H1 (cell line): ENCODE measurements at regions not wholly inside any gene's neighbourhood (a gene's known extent, or its start where the extent isn't known, plus 50 kb on each side); places are given as distances from the start of the nearest gene placed in this dataset.

Experiments
- CTCF ChIA-PET: fragments of 300-600 bp; sonication (Branson Sonifier 250); formaldehyde crosslinking; loops from one replicate; lab custom pipeline; 2021; ENCODE audit not compliant: partially characterized antibody; lab: Charles Lee
- POLR2A ChIA-PET: fragments of 300-600 bp; sonication (Branson Sonifier 250); formaldehyde crosslinking; loops from one replicate; lab custom pipeline; 2021; ENCODE audit warnings: inconsistent platforms; ENCODE audit not compliant: partially characterized antibody; lab: Charles Lee
- DNase-seq, 2 experiments: peaks; one replicate each; pipeline versions ENCODE4 v3.0.0 to v3.0.0-alpha.2; 2010 to 2022; ENCODE audit warnings: low spot score in 2 of 2, low read depth in 1 of 2, mixed read lengths in 1 of 2
- FAIRE-seq: peaks from 2 replicates; lab custom pipeline; 2011; peaks lifted over from hg19 to GRCh38; lab: Jason Lieb, UNC
- H2AFZ ChIP-seq: 2 replicates; pipeline ENCODE4 v1.8.1; 2012; ENCODE audit warnings: low read length, inconsistent platforms
- H2AK5ac ChIP-seq: 2 replicates; pipeline ENCODE4 v1.6.1; 2013; ENCODE audit warnings: low read depth, low read length
- H2BK120ac ChIP-seq: replicated peaks from 2 replicates; pipeline ENCODE3; 2013; ENCODE audit warnings: low read depth, low read length, inconsistent platforms
- H2BK12ac ChIP-seq: 2 replicates; pipeline ENCODE4 v1.6.1; 2013; ENCODE audit warnings: low read depth, low read length
- H2BK15ac ChIP-seq: 2 replicates; pipeline ENCODE4 v1.6.1; 2013; ENCODE audit warnings: low read length
- H2BK20ac ChIP-seq: 2 replicates; pipeline ENCODE4 v1.6.1; 2013; ENCODE audit warnings: low read length
- H2BK5ac ChIP-seq: 2 replicates; pipeline ENCODE4 v1.6.1; 2013; ENCODE audit warnings: low read depth, low read length
- H3K14ac ChIP-seq: 2 replicates; pipeline ENCODE4 v1.6.1; 2013; ENCODE audit warnings: inconsistent platforms; ENCODE audit not compliant: insufficient read length
- H3K18ac ChIP-seq: 2 replicates; pipeline ENCODE4 v1.6.1; 2013; ENCODE audit warnings: low read length; ENCODE audit errors: extremely low read depth
- H3K23ac ChIP-seq: 2 replicates; pipeline ENCODE4 v1.6.1; 2013; ENCODE audit warnings: inconsistent platforms; ENCODE audit not compliant: insufficient read length
- H3K23me2 ChIP-seq: 2 replicates; pipeline ENCODE4 v1.6.1; 2013; ENCODE audit warnings: low read depth, low read length
- H3K27ac ChIP-seq: 2 replicates; pipeline ENCODE4 v1.6.1; 2011; ENCODE audit warnings: low read depth, low read length, inconsistent platforms
- H3K27me3 ChIP-seq, 4 experiments: replicated peaks in 1 of 4; 1 replicate in 1 of 4; 2 replicates in 3 of 4; pipeline versions ENCODE4 v1.6.1 to v1.8.1; 2011 to 2013; ENCODE audit warnings: low read length in 3 of 4, mild to moderate bottlenecking in 3 of 4, inconsistent platforms in 2 of 4, mixed read lengths in 2 of 4, moderate library complexity in 1 of 4; ENCODE audit not compliant: control insufficient read depth in 3 of 4, insufficient read depth in 3 of 4; ENCODE audit errors: extremely low read depth in 1 of 4
- H3K36me3 ChIP-seq, 4 experiments: 2 replicates each; pipeline versions ENCODE4 v1.6.1 to v1.8.1; 2011 to 2013; ENCODE audit warnings: mild to moderate bottlenecking in 4 of 4, low read length in 3 of 4, moderate library complexity in 2 of 4, control low read depth in 1 of 4, inconsistent platforms in 1 of 4; ENCODE audit not compliant: insufficient read depth in 4 of 4, control insufficient read depth in 2 of 4
- H3K4ac ChIP-seq: replicated peaks from 2 replicates; pipeline ENCODE3; 2013; ENCODE audit warnings: low read length, low read depth, mixed read lengths, inconsistent platforms; ENCODE audit not compliant: insufficient read length
- H3K4me1 ChIP-seq, 4 experiments: replicated peaks in 1 of 4; 1 replicate in 1 of 4; 2 replicates in 3 of 4; pipeline versions ENCODE4 v1.6.1 to v1.8.1; 2011 to 2013; ENCODE audit warnings: low read length in 3 of 4, inconsistent platforms in 2 of 4, mixed read lengths in 1 of 4; ENCODE audit not compliant: insufficient read depth in 4 of 4, control insufficient read depth in 3 of 4
- H3K4me2 ChIP-seq, 2 experiments: 2 replicates each; pipeline versions ENCODE4 v1.6.1 to v1.8.1; 2011 to 2013; ENCODE audit warnings: low read depth in 2 of 2, low read length in 2 of 2, control low read depth in 1 of 2, inconsistent platforms in 1 of 2, mild to moderate bottlenecking in 1 of 2; ENCODE audit not compliant: insufficient read depth in 1 of 2
- H3K4me3 ChIP-seq, 4 experiments: fragments of 200-600, 300-600 bp in 1 of 4; sonication (generic), shearing (Covaris generic), sonication (Bioruptor Twin) in 1 of 4; 2 replicates each; pipeline versions ENCODE4 v1.5.1 to v1.8.1; 2011 to 2016; ENCODE audit warnings: low read length in 4 of 4, low read depth in 3 of 4, control low read depth in 2 of 4, inconsistent platforms in 2 of 4, mild to moderate bottlenecking in 2 of 4, mixed read lengths in 1 of 4, moderate library complexity in 1 of 4; ENCODE audit not compliant: insufficient read depth in 2 of 4; ENCODE audit errors: extremely low read depth in 1 of 4
- H3K56ac ChIP-seq: replicated peaks from 2 replicates; pipeline ENCODE3; 2013; ENCODE audit warnings: low read depth, mild to moderate bottlenecking, mixed read lengths, low read length, inconsistent platforms; ENCODE audit not compliant: insufficient read length
- H3K79me1 ChIP-seq: 2 replicates; pipeline ENCODE4 v1.6.1; 2013; ENCODE audit warnings: low read depth, low read length, control low read depth
- H3K79me2 ChIP-seq, 2 experiments: 2 replicates each; pipeline versions ENCODE4 v1.6.1 to v1.8.1; 2012 to 2013; ENCODE audit warnings: low read length in 2 of 2, mild to moderate bottlenecking in 2 of 2, inconsistent platforms in 1 of 2; ENCODE audit not compliant: insufficient read depth in 2 of 2, control insufficient read depth in 1 of 2
- H3K9ac ChIP-seq, 4 experiments: replicated peaks in 1 of 4; 1 replicate in 1 of 4; 2 replicates in 3 of 4; pipeline versions ENCODE4 v1.6.1 to v1.8.1; 2011 to 2013; ENCODE audit warnings: low read depth in 3 of 4, low read length in 3 of 4, control low read depth in 2 of 4, mild to moderate bottlenecking in 2 of 4, moderate library complexity in 2 of 4, inconsistent platforms in 1 of 4; ENCODE audit errors: extremely low read depth in 1 of 4
- H3K9me3 ChIP-seq, 2 experiments: 2 replicates each; pipeline versions ENCODE4 v1.6.1 to v1.8.1; 2012 to 2013; ENCODE audit warnings: mild to moderate bottlenecking in 2 of 2, moderate library complexity in 2 of 2, control low read depth in 1 of 2, inconsistent platforms in 1 of 2, low read depth in 1 of 2, low read length in 1 of 2, mixed read lengths in 1 of 2; ENCODE audit not compliant: insufficient read depth in 2 of 2
- H4K20me1 ChIP-seq, 2 experiments: replicated peaks in 1 of 2; 2 replicates each; pipeline versions ENCODE3 to v1.8.1; 2011 to 2013; ENCODE audit warnings: inconsistent platforms in 2 of 2, low read length in 2 of 2, mild to moderate bottlenecking in 1 of 2; ENCODE audit not compliant: insufficient read depth in 2 of 2, control insufficient read depth in 1 of 2
- H4K5ac ChIP-seq: 2 replicates; pipeline ENCODE4 v1.6.1; 2013; ENCODE audit warnings: low read length, low read depth, mixed read lengths, inconsistent platforms; ENCODE audit not compliant: insufficient read length
- H4K8ac ChIP-seq: 2 replicates; pipeline ENCODE4 v1.8.0; 2013; ENCODE audit warnings: mild to moderate bottlenecking, moderate library complexity, low read length, inconsistent platforms; ENCODE audit not compliant: insufficient read depth; ENCODE audit errors: extremely low read depth
- H4K91ac ChIP-seq: replicated peaks from 2 replicates; pipeline ENCODE3; 2013; ENCODE audit warnings: low read length, mixed read lengths, inconsistent platforms; ENCODE audit not compliant: insufficient read length
- WGBS, 2 experiments: shearing (Covaris generic) in 1 of 2; methylation state at CpG; one replicate each; pipeline versions ENCODE4 v1.1.6 to v1.1.7; 2013 to 2015; ENCODE audit warnings: low lambda C conversion rate in 2 of 2, mixed read lengths in 2 of 2, inconsistent platforms in 1 of 2, low coverage in 1 of 2, missing lambda C conversion rate in 1 of 2; ENCODE audit not compliant: insufficient replicate concordance in 2 of 2, insufficient coverage in 1 of 2, insufficient read length in 1 of 2; ENCODE audit errors: extremely low coverage in 1 of 2, missing lambda C conversion rate in 1 of 2; 5-methylcytosine and 5-hydroxymethylcytosine counted together

GRCh38 chr7:98051118-98051744 is 55.4 kb upstream of the LMTK2 start:
- no peak overlapping the region for H3K27ac ChIP-seq
- H3K27me3 ChIP-seq: no peaks in the 10 kb centered on the region
- H3K36me3 ChIP-seq: no peaks in the 10 kb centered on the region
- ChIA-PET CTCF (interaction anchor here (0.6 to 1.4 kb wide), 12 partner anchors 10 to 135 kb away, joined by 3 to 6 read pairs (median 4); no protein-coding TSS in a partner anchor), POLR2A (interaction anchor here (0.8 kb wide), 1 partner anchor 179 kb away, joined by 3 read pairs; no protein-coding TSS in a partner anchor)
- no peak overlapping the region for H3K56ac ChIP-seq
- no peak overlapping the region for H4K8ac ChIP-seq
- H2AK5ac ChIP-seq: no peak overlapping the region
- no peak overlapping the region for H2BK5ac ChIP-seq
- no peak overlapping the region for H3K14ac ChIP-seq
- no peaks in the 10 kb centered on the region for H4K20me1 ChIP-seq
- H3K4ac ChIP-seq: no peak overlapping the region
- H2BK20ac ChIP-seq: no peak overlapping the region
- peak overlapping the region in 1 of 4 experiments; percentile 27; a peak in 1 of 8 replicates for H3K4me3 ChIP-seq
- H3K79me2 ChIP-seq: no peaks in the 10 kb centered on the region
- H3K4me1 ChIP-seq: peaks cover 0 to 5% (median 3%) of the 10 kb centered on the region in 4 experiments; a peak in 4 of 7 replicates
- H3K79me1 ChIP-seq: no peaks in the 10 kb centered on the region
- no peak overlapping the region for H2BK12ac ChIP-seq
- H3K23me2 ChIP-seq: no peaks in the 10 kb centered on the region
- H4K5ac ChIP-seq: no peak overlapping the region
- FAIRE-seq: peak; percentile 71
- no peak overlapping the region for H2BK15ac ChIP-seq
- H3K18ac ChIP-seq: no peak overlapping the region
- no peak overlapping the region for H4K91ac ChIP-seq
- DNase-seq: peak; percentile 71 to 97
- H3K23ac ChIP-seq: no peak overlapping the region
- no peak overlapping the region for H3K9ac ChIP-seq
- peak overlapping the region; percentile 22 to 47; a peak in 3 of 4 replicates for H3K4me2 ChIP-seq
- H2AFZ ChIP-seq: no peak overlapping the region
- H2BK120ac ChIP-seq: no peak overlapping the region
- WGBS, 2 experiments: 25% methylated on average over 24 of the region's 24 CpGs; no CpG with 5 or more reads in 1 of the 2 experiments
- H3K9me3 ChIP-seq: no peaks in the 10 kb centered on the region
